ENCODE measurements at regions not wholly inside any gene's neighbourhood (a gene's known extent, or its start where the extent isn't known, plus 50 kb on each side); places are given as distances from the start of the nearest gene placed in this dataset.

- no peak for TF ChIP-seq CTCF (IDR thresholded peaks at IDR 0.05)
- no peak for TF ChIP-seq POLR2AphosphoS5 (IDR thresholded peaks at IDR 0.05)
- no peak for TF ChIP-seq POLR2A (IDR thresholded peaks at IDR 0.05)
Measured at GRCh38 chr20:8948442-8949020, 120.4 kb upstream of the PLCB4 start.

Data from breast epithelium (tissue), 3 donors.